LNCaP clone FGC (cell line): ENCODE measurements at regions not wholly inside any gene's neighbourhood (a gene's known extent, or its start where the extent isn't known, plus 50 kb on each side); places are given as distances from the start of the nearest gene placed in this dataset.

ENCODE experiments used
- DNase-seq: peaks from one replicate; pipeline ENCODE4 v3.0.0-alpha.2; 2011; ENCODE audit warnings: low read depth
- H3K4me3 ChIP-seq: 2 replicates; pipeline ENCODE4 v1.5.1; 2011; ENCODE audit warnings: mild to moderate bottlenecking, low read depth, low read length, control low read depth
- TF ChIP-seq, protein P1 (sequence below): IDR thresholded peaks from 2 replicates; pipeline ENCODE4 v1.5.1; 2012; ENCODE audit warnings: mild to moderate bottlenecking; ENCODE audit not compliant: control insufficient read depth, insufficient read depth; ENCODE audit errors: extremely low read depth

DNA sequence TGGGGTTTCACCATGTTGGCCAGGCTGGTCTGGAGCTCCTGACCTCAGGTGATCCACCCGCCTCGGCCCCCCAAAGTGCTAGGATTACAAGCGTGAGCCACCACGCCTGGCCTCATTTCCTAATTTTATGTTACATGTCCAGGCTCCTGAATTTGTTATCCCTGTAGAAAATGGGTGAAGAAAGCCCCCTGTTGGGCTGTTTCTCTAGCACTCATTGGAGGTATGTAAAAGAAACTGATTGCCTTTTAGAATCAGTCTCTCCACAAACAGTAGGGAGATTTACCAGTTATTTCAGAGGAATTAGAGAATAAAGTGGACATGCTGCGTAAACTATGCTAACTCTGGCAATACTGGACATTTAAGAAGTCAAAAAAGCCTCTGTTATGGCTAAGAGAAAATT lies 364.1 kb upstream of the TBL1XR1 start:
- no peak for DNase-seq
- TF ChIP-seq, protein P1, sequence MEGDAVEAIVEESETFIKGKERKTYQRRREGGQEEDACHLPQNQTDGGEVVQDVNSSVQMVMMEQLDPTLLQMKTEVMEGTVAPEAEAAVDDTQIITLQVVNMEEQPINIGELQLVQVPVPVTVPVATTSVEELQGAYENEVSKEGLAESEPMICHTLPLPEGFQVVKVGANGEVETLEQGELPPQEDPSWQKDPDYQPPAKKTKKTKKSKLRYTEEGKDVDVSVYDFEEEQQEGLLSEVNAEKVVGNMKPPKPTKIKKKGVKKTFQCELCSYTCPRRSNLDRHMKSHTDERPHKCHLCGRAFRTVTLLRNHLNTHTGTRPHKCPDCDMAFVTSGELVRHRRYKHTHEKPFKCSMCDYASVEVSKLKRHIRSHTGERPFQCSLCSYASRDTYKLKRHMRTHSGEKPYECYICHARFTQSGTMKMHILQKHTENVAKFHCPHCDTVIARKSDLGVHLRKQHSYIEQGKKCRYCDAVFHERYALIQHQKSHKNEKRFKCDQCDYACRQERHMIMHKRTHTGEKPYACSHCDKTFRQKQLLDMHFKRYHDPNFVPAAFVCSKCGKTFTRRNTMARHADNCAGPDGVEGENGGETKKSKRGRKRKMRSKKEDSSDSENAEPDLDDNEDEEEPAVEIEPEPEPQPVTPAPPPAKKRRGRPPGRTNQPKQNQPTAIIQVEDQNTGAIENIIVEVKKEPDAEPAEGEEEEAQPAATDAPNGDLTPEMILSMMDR: no peak
- H3K4me3 ChIP-seq: no peak overlapping the region

DNA sequence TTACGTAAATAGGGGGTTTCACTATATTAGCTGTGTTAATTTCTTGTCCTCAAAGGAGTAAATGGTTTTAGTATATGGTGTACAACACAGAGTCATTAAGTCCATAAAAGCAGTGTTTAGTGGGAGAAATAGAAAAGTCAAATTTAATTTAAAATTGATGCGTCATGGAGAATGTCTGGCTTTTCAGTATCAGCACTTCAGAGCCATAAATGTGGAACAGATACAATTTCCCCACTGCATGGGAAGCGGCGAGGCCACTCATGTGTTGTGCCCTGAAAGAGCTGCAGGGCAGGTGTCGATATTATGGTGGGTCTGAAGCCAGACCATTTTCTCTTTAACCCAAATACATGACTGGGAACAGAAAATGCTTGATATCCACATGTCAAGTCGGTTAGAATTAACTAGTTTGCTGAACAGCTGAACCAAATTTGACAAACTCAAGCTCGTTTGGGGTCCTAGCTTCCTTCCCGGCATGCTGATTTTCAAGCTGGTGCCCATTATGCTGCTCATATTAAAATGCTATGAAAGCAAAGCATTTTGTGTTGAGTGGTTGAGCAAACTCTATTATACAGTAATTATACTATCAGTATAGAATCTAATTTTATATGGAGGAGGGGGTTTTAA lies 364.6 kb upstream of the TBL1XR1 start:
- DNase-seq: no peak
- no peak overlapping the region for H3K4me3 ChIP-seq
- TF ChIP-seq, protein P1: no peak

DNA sequence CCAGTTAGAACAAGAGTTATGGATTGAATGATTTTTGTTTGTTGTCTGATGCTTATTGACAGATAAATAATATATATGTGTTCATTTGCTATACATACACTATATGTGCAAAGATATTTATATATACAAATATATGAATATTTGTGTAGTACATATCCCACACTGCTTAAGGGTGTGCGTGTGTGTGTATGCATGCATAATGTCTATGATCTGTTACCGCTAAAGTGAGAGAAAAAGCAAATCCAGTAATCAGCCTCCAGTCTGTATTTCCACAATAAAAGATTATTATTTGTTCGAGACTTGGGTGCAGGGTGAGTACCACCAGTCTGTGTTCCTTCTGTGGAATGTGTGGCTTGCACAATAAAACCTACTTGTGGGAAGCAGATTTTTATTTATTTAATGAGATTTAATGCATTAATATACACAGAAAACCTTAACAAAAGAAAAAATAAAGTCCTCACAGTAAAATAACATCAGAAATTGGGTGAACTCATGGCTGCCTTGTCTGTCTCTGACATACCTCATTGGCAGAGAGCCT lies 366.0 kb upstream of the TBL1XR1 start:
- no peak for DNase-seq
- TF ChIP-seq, protein P1: no peak
- H3K4me3 ChIP-seq: no peak overlapping the region

DNA sequence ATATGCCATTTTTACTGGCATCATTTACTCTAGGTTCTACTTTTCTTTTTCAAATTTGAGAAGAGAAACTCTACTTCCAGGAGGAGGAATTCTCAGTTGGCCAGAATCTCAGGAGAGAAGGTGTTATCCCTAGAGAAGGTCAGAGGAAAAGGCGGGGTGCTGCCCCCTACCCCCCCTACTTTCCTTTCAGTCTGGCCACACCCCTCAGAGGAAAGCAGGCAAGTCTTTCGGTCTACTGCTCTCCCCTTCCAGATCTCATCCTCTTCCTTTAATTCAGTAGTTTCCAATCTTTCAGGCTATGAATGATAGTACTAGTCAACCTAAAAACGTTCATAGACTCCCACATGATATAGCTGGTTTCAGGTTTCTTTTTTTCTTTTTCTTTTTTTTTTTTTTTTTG lies 366.5 kb upstream of the TBL1XR1 start:
- TF ChIP-seq, protein P1: no peak
- no peak overlapping the region for H3K4me3 ChIP-seq
- DNase-seq: no peak

DNA sequence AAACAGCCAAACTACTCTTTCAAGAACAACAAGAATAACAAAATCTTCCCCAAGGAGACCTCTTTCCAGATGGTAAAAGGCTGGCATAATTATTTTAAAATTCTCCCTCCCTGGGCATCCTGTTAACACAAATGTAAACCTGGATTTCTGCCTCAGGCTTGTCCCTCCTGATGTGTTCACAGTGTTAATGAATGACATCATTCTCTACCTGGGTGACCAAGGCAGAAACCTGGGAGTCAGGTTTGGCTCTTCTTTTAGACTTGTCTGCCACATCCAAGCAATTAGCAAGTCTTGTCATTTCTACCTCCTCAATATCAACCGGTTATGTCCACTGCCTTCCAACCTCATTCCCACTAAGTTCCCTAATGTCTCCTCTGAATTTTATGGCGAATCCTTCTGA lies 368.7 kb upstream of the TBL1XR1 start:
- no peak for DNase-seq

DNA sequence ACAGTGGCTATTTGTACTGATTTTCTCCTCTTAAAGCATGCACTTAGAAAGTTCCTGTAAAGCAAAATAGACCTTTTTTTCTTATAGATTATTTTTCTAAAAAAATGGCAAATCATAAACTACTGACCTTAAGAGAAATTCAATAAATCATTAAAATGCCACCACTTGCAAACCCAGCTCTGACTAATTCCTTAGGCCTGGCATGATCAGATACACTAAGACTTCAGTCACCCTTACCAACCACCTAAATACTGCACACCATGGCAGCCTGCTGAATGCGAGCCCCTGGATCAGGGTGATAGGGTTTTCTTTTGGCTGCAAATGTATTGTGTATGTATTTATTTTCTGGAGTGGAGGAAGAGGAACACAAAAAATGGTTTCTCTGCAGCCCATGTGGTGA lies 370.6 kb upstream of the TBL1XR1 start:
- H3K4me3 ChIP-seq: no peak overlapping the region
- TF ChIP-seq, protein P1: no peak
- DNase-seq: no peak

More for the DNA sequence above, 368.7 kb upstream of the TBL1XR1 start:
- H3K4me3 ChIP-seq: no peak overlapping the region
- TF ChIP-seq, protein P1: no peak

DNA sequence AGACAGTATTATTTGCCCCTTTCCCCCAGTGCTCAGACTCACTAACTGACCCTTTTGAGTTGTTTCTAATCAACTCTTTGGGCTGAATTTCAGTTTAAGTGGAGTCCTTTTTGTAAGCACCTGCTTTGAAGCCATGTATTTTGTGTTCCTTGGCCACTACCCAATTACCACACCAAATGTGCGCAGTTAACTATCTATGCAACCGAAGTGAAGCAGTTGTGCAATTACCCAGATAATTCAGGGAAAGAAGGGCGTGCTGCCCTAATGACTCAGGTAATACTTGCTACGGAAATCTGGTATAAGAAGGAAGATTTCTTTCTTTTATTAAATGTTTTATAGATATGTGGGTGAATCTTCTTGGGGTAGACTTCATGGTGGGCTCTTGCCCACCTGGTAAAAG lies 371.9 kb upstream of the TBL1XR1 start:
- TF ChIP-seq, protein P1: no peak
- no peak for DNase-seq

More for the DNA sequence above, 371.9 kb upstream of the TBL1XR1 start:
- no peak overlapping the region for H3K4me3 ChIP-seq
